ENCODE measurements at regions not wholly inside any gene's neighbourhood (a gene's known extent, or its start where the extent isn't known, plus 50 kb on each side); places are given as distances from the start of the nearest gene placed in this dataset.

DNA sequence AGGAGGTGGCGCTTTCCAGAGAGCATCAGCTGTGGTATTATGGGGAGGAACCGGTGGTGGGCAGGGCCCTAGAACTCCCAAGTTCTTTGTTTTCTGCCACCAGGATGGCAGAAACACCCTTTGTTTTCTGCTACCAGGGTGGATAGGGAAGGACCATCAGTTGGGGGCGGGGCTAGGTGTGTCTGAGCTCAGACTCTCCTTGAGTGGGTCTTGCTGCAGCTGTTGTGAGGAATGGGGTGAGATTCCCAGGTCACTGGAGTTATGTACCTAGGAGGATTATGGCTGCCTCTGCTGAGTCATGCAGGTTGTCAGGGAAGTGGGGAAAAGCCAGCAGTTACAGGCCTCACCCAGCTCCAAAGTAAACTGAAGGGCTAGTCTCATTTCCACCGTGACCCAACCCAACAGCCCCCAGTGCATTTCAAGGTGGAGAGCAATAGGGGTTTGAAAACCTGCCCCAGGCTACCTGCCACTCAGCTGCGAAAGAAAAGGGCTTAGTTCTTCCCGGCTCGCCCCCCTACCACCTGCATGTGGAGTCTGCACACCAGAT lies 167.8 kb upstream of the FAM241A start:
- no peaks in the 10 kb centered on the region for H3K9me2 ChIP-seq (replicated peaks; ENCODE audit: insufficient read depth, low read length)
- no peak overlapping the region for H3K27ac ChIP-seq (ENCODE audit: low read length)
- no peak overlapping the region for H3K9ac ChIP-seq (ENCODE audit: low read length)
- no peaks in the 10 kb centered on the region for H3K27me3 ChIP-seq (replicated peaks; ENCODE audit: insufficient read depth, low read length)
- no peaks in the 10 kb centered on the region for H3K79me2 ChIP-seq (ENCODE audit: low read length)
- H3K4me2 ChIP-seq (ENCODE audit: low read depth, low read length): no peak overlapping the region
- no peaks in the 10 kb centered on the region for H3K36me3 ChIP-seq (replicated peaks; ENCODE audit: insufficient read depth, low read length)
- H3K9me3 ChIP-seq (replicated peaks; ENCODE audit: insufficient read depth, low read length): no peaks in the 10 kb centered on the region
- no peaks in the 10 kb centered on the region for H4K20me1 ChIP-seq (ENCODE audit: insufficient read depth, low read length)
- H3K4me1 ChIP-seq (ENCODE audit: low read length): no peaks in the 10 kb centered on the region
- no peaks in the 10 kb centered on the region for H3F3A ChIP-seq (ENCODE audit: insufficient read depth, low read length)
- no peak overlapping the region for H2AFZ ChIP-seq (ENCODE audit: low read length)
- TF ChIP-seq, protein P1, sequence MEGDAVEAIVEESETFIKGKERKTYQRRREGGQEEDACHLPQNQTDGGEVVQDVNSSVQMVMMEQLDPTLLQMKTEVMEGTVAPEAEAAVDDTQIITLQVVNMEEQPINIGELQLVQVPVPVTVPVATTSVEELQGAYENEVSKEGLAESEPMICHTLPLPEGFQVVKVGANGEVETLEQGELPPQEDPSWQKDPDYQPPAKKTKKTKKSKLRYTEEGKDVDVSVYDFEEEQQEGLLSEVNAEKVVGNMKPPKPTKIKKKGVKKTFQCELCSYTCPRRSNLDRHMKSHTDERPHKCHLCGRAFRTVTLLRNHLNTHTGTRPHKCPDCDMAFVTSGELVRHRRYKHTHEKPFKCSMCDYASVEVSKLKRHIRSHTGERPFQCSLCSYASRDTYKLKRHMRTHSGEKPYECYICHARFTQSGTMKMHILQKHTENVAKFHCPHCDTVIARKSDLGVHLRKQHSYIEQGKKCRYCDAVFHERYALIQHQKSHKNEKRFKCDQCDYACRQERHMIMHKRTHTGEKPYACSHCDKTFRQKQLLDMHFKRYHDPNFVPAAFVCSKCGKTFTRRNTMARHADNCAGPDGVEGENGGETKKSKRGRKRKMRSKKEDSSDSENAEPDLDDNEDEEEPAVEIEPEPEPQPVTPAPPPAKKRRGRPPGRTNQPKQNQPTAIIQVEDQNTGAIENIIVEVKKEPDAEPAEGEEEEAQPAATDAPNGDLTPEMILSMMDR (IDR thresholded peaks at IDR 0.05; ENCODE audit: low read length): no peak
- TF ChIP-seq EZH2phosphoT487 (IDR thresholded peaks at IDR 0.05; ENCODE audit: low read length): no peak
- no peak for TF ChIP-seq EZH2 (optimal IDR thresholded peaks at IDR 0.05; ENCODE audit: low read depth, low read length)
- no peak overlapping the region for H3K4me3 ChIP-seq (ENCODE audit: low read length)
- no peak for DNase-seq

DNA sequence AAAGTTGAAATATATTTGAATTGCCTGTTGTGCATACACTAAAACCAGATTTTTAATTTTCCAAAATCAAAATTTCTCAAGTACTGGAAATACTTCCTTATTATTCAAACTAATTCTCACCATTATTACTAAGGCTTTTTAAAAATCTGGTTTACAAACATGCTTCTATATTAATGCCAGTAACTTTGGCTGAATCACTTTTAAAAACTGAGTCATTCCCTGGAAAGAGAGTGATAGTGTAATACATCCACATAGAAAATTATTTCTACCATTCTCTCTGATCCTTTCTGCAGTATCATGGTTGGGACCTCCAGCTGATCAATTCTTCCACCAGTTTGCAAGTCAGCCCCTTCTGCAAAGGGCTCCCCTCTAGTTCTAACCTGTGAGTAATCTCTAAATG lies 165.3 kb upstream of the FAM241A start:
- Histone ChIP-seq H3F3A (ENCODE audit: insufficient read depth, low read length) (no peaks in the 10 kb centered on the region), H3K27ac (ENCODE audit: low read length) (no peak overlapping the region), H2AFZ (ENCODE audit: low read length) (no peak overlapping the region), H3K9me3 (replicated peaks; ENCODE audit: insufficient read depth, low read length) (no peaks in the 10 kb centered on the region), H3K27me3 (replicated peaks; ENCODE audit: insufficient read depth, low read length) (no peaks in the 10 kb centered on the region), H4K20me1 (ENCODE audit: insufficient read depth, low read length) (no peaks in the 10 kb centered on the region), H3K9me2 (replicated peaks; ENCODE audit: insufficient read depth, low read length) (no peaks in the 10 kb centered on the region), H3K36me3 (replicated peaks; ENCODE audit: insufficient read depth, low read length) (no peaks in the 10 kb centered on the region), H3K4me1 (ENCODE audit: low read length) (no peaks in the 10 kb centered on the region), H3K79me2 (ENCODE audit: low read length) (no peaks in the 10 kb centered on the region), H3K4me2 (ENCODE audit: low read depth, low read length) (no peak overlapping the region), H3K9ac (ENCODE audit: low read length) (no peak overlapping the region), H3K4me3 (ENCODE audit: low read length) (no peak overlapping the region)
- TF ChIP-seq, protein P1 (IDR thresholded peaks at IDR 0.05; ENCODE audit: low read length): no peak
- TF ChIP-seq EZH2phosphoT487 (IDR thresholded peaks at IDR 0.05; ENCODE audit: low read length): no peak
- no peak for TF ChIP-seq EZH2 (optimal IDR thresholded peaks at IDR 0.05; ENCODE audit: low read depth, low read length)
- DNase-seq: no peak

DNA sequence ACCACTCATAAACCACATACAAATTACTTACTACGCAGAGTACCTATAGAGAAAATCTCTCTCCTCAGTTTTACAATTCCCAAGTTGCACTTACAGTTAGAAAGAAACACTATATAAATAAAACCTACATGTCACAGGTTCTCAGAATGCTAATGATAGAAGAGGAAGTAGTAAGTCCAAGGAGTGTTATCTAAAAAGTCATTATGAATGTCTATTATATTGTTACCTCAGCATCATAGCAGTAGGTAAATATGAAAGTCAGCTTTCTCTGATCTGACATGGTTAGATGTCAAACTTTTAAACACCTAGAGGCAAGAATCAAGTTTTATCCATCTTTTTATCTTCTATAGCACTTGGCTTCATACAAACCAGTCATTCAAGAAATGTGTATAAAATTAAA lies 163.2 kb upstream of the FAM241A start:
- H3K27me3 ChIP-seq (replicated peaks; ENCODE audit: insufficient read depth, low read length): no peaks in the 10 kb centered on the region
- H3K79me2 ChIP-seq (ENCODE audit: low read length): no peaks in the 10 kb centered on the region
- no peaks in the 10 kb centered on the region for H3K4me1 ChIP-seq (ENCODE audit: low read length)
- H3F3A ChIP-seq (ENCODE audit: insufficient read depth, low read length): no peaks in the 10 kb centered on the region
- H3K4me2 ChIP-seq (ENCODE audit: low read depth, low read length): no peak overlapping the region
- no peak overlapping the region for H3K4me3 ChIP-seq (ENCODE audit: low read length)
- no peaks in the 10 kb centered on the region for H4K20me1 ChIP-seq (ENCODE audit: insufficient read depth, low read length)
- H2AFZ ChIP-seq (ENCODE audit: low read length): no peak overlapping the region
- DNase-seq: no peak
- H3K36me3 ChIP-seq (replicated peaks; ENCODE audit: insufficient read depth, low read length): no peaks in the 10 kb centered on the region
- no peaks in the 10 kb centered on the region for H3K9me3 ChIP-seq (replicated peaks; ENCODE audit: insufficient read depth, low read length)
- H3K9me2 ChIP-seq (replicated peaks; ENCODE audit: insufficient read depth, low read length): no peaks in the 10 kb centered on the region
- H3K27ac ChIP-seq (ENCODE audit: low read length): no peak overlapping the region
- no peak overlapping the region for H3K9ac ChIP-seq (ENCODE audit: low read length)
- TF ChIP-seq EZH2phosphoT487 (IDR thresholded peaks at IDR 0.05; ENCODE audit: low read length): no peak
- TF ChIP-seq, protein P1 (IDR thresholded peaks at IDR 0.05; ENCODE audit: low read length): no peak
- no peak for TF ChIP-seq EZH2 (optimal IDR thresholded peaks at IDR 0.05; ENCODE audit: low read depth, low read length)

Measured in MM.1S (cell line).